PC-3 (cell line): ENCODE measurements at regions not wholly inside any gene's neighbourhood (a gene's known extent, or its start where the extent isn't known, plus 50 kb on each side); places are given as distances from the start of the nearest gene placed in this dataset.

Experiments
- ATAC-seq: fragments of 200-7000 bp; cut with Tn5 transposase; 2 replicates; pipeline ENCODE4 v1.9.1; 2020; ENCODE audit warnings: mild to moderate bottlenecking, moderate library complexity
- BruUV-seq: library from RNA; stranded (reverse); fragments of 400-500 nt; replicated peaks from 2 replicates; lab custom pipeline; 2021; lab: Mats Ljungman, UMichigan
- CTCF ChIA-PET: fragments of 300-600 bp; sonication (Branson Sonifier 250); formaldehyde crosslinking; loops from one replicate; lab custom pipeline; 2022; ENCODE audit warnings: antibody characterized with exemption; lab: Charles Lee
- POLR2A ChIA-PET: fragments of 300-600 bp; sonication (Branson Sonifier 250); formaldehyde crosslinking; loops from one replicate; lab custom pipeline; 2022; ENCODE audit warnings: antibody characterized with exemption; ENCODE audit not compliant: unreplicated experiment; lab: Charles Lee
- DNase-seq: peaks from one replicate; pipeline ENCODE4 v3.0.0-alpha.2; 2015
- H2AFZ ChIP-seq: fragments of 300-600 bp; sonication (generic); 2 replicates; pipeline ENCODE4 v1.6.0; 2016; ENCODE audit warnings: antibody characterized with exemption, low read length
- H3F3A ChIP-seq: fragments of 300-600 bp; sonication (generic); one replicate; pipeline ENCODE4 v1.6.0; 2017; ENCODE audit warnings: antibody characterized with exemption, low read length, control low read depth, mild to moderate bottlenecking; ENCODE audit not compliant: unreplicated experiment
- H3K27ac ChIP-seq: fragments of 300-600 bp; sonication (generic); 2 replicates; pipeline ENCODE4 v1.5.1; 2016; ENCODE audit warnings: mild to moderate bottlenecking, low read length
- H3K27me3 ChIP-seq: fragments of 300-600 bp; sonication (generic); 2 replicates; pipeline ENCODE4 v1.6.1; 2016; ENCODE audit warnings: low read length, mixed read lengths
- H3K36me3 ChIP-seq: fragments of 300-600 bp; sonication (generic); 2 replicates; pipeline ENCODE4 v1.6.1; 2016; ENCODE audit warnings: low read depth, mixed run types, low read length, mixed read lengths
- H3K4me1 ChIP-seq: fragments of 300-600 bp; sonication (generic); 2 replicates; pipeline ENCODE4 v1.5.1; 2016; ENCODE audit warnings: low read length; ENCODE audit not compliant: insufficient read depth
- H3K4me2 ChIP-seq: fragments of 300-600 bp; sonication (generic); 2 replicates; pipeline ENCODE4 v1.6.0; 2016; ENCODE audit warnings: low read length
- H3K4me3 ChIP-seq: fragments of 300-600 bp; sonication (generic); 2 replicates; pipeline ENCODE4 v1.5.1; 2016; ENCODE audit warnings: mild to moderate bottlenecking, low read length, mixed read lengths
- H3K79me2 ChIP-seq: fragments of 300-600 bp; sonication (generic); 2 replicates; pipeline ENCODE4 v1.6.1; 2017; ENCODE audit warnings: low read length, mixed read lengths
- H3K9ac ChIP-seq: fragments of 300-600 bp; sonication (generic); 2 replicates; pipeline ENCODE4 v1.6.0; 2016; ENCODE audit warnings: mild to moderate bottlenecking, low read length
- H3K9me2 ChIP-seq: fragments of 300-600 bp; sonication (generic); replicated peaks from 2 replicates; pipeline ENCODE4 v1.6.1; 2016; ENCODE audit warnings: mixed run types, low read length, mixed read lengths
- H3K9me3 ChIP-seq: fragments of 300-600 bp; sonication (generic); 2 replicates; pipeline ENCODE4 v1.6.1; 2016; ENCODE audit warnings: low read length, mixed read lengths
- H4K20me1 ChIP-seq: fragments of 300-600 bp; sonication (generic); 2 replicates; pipeline ENCODE4 v1.6.1; 2016; ENCODE audit warnings: low read length, mixed read lengths
- CTCF ChIP-seq: fragments of 300-600 bp; sonication (generic); conservative IDR thresholded peaks from 2 replicates; pipeline ENCODE4 v1.5.1; 2017; ENCODE audit warnings: antibody characterized with exemption, low read depth, mild to moderate bottlenecking, low read length
- EZH2 ChIP-seq: fragments of 300-600 bp; sonication (generic); IDR thresholded peaks from one replicate; pipeline ENCODE4 v1.6.1; 2017; ENCODE audit warnings: antibody characterized with exemption, mild to moderate bottlenecking, low read length; ENCODE audit not compliant: unreplicated experiment
- EZH2phosphoT487 ChIP-seq: fragments of 300-600 bp; sonication (generic); IDR thresholded peaks from 2 replicates; pipeline ENCODE4 v1.6.1; 2018; ENCODE audit warnings: mild to moderate bottlenecking, antibody characterized with exemption, low read length, borderline replicate concordance
- intact Hi-C: fragments of 100-400 bp; cut with micrococcal nuclease; formaldehyde crosslinking; loops from 2 replicates; pipeline ENCODE4 v1.9.0; 2023

- intact Hi-C loops = no loop called here
- no peaks in the 10 kb centered on the region for H3K27me3 ChIP-seq
- H3K4me1 ChIP-seq = no peaks in the 10 kb centered on the region
- no peak overlapping the region for H3K4me2 ChIP-seq
- H4K20me1 ChIP-seq = no peaks in the 10 kb centered on the region
- no peaks in the 10 kb centered on the region for H3K79me2 ChIP-seq
- peaks cover 28% of the 10 kb centered on the region for H3K9me3 ChIP-seq
- no peak for DNase-seq
- no peaks in the 10 kb centered on the region for H3F3A ChIP-seq
- no peak for ATAC-seq
- TF ChIP-seq EZH2phosphoT487 (no peak), CTCF (no peak), EZH2 (no peak)
- H3K4me3 ChIP-seq = no peak overlapping the region
- H3K27ac ChIP-seq = no peak overlapping the region
- no peak overlapping the region for H3K9ac ChIP-seq
- BruUV-seq = no TSS peak
- H3K36me3 ChIP-seq = no peaks in the 10 kb centered on the region
- ChIA-PET CTCF (no interaction called here), POLR2A (no interaction called here)
- no peak overlapping the region for H2AFZ ChIP-seq
- H3K9me2 ChIP-seq = no peaks in the 10 kb centered on the region
Measured at GRCh38 chr14:85054178-85054577, 475.8 kb upstream of the FLRT2 start.

DNA sequence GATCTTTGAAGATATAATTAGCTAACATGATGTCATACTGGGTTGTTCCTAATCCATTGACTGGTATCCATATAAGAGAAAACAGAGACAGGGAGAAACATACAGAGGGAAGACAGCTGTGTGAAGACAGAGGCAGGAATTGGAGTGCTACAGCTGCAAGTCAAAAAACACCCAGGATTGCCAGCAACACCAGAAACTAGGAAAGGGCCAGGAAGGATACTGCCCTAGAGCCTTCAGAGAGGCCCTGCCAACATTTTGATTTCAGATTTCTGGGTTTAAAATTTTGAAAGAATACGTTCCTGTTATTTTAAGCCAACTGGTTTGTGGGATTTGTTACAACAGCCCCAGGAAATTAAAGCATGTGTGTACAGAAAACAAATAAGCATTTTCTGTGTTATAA lies 473.7 kb upstream of the FLRT2 start:
- POLR2A ChIA-PET = no interaction called here
- CTCF ChIA-PET = no interaction called here
- Histone ChIP-seq H3K9me3 (peaks cover 30% of the 10 kb centered on the region), H4K20me1 (no peaks in the 10 kb centered on the region), H3K79me2 (no peaks in the 10 kb centered on the region), H3F3A (no peaks in the 10 kb centered on the region), H3K27ac (no peak overlapping the region), H3K36me3 (no peaks in the 10 kb centered on the region), H3K9me2 (no peaks in the 10 kb centered on the region), H3K4me3 (no peak overlapping the region), H3K27me3 (no peaks in the 10 kb centered on the region), H2AFZ (no peak overlapping the region), H3K9ac (no peak overlapping the region), H3K4me1 (no peaks in the 10 kb centered on the region), H3K4me2 (no peak overlapping the region)
- TF ChIP-seq EZH2 = no peak
- TF ChIP-seq EZH2phosphoT487 = no peak
- intact Hi-C loops = no loop called here
- DNase-seq (no peak), ATAC-seq (no peak)
- BruUV-seq = no TSS peak

GRCh38 chr14:85057221-85057620 lies 472.7 kb upstream of the FLRT2 start:
- ChIA-PET CTCF (no interaction called here), POLR2A (no interaction called here)
- no peak overlapping the region for H2AFZ ChIP-seq
- no peak for ATAC-seq
- H3K4me2 ChIP-seq = no peak overlapping the region
- BruUV-seq = no TSS peak
- H3K27me3 ChIP-seq = no peaks in the 10 kb centered on the region
- no peaks in the 10 kb centered on the region for H3K36me3 ChIP-seq
- H3K9me3 ChIP-seq = peaks cover 37% of the 10 kb centered on the region
- no peak overlapping the region for H3K27ac ChIP-seq
- no peaks in the 10 kb centered on the region for H3F3A ChIP-seq
- H3K79me2 ChIP-seq = no peaks in the 10 kb centered on the region
- H4K20me1 ChIP-seq = no peaks in the 10 kb centered on the region
- no peak overlapping the region for H3K4me3 ChIP-seq
- intact Hi-C loops = no loop called here
- DNase-seq = no peak
- H3K9ac ChIP-seq = no peak overlapping the region
- no peaks in the 10 kb centered on the region for H3K4me1 ChIP-seq
- TF ChIP-seq EZH2 = no peak
- no peak for TF ChIP-seq CTCF
- no peak for TF ChIP-seq EZH2phosphoT487
- H3K9me2 ChIP-seq = no peaks in the 10 kb centered on the region
